DMS153 treated with DMSO at 0.1 percent for 48 hours (cell line): ENCODE measurements at regions not wholly inside any gene's neighbourhood (a gene's known extent, or its start where the extent isn't known, plus 50 kb on each side); places are given as distances from the start of the nearest gene placed in this dataset.
"Not testable (repeated sequence)": the region's sequence is repeated elsewhere in the genome, so short reads cannot be mapped to it uniquely, and the experiment has no call there.

Experiments used
- DNase-seq: peaks from one replicate; lab custom pipeline; 2025; ENCODE audit not compliant: unreplicated experiment; lab: John Stamatoyannopoulos, UW

- DNase-seq: no peak
Observed at GRCh38 chr12:71385155-71385554, 54.4 kb upstream of the LGR5 start.

DNA sequence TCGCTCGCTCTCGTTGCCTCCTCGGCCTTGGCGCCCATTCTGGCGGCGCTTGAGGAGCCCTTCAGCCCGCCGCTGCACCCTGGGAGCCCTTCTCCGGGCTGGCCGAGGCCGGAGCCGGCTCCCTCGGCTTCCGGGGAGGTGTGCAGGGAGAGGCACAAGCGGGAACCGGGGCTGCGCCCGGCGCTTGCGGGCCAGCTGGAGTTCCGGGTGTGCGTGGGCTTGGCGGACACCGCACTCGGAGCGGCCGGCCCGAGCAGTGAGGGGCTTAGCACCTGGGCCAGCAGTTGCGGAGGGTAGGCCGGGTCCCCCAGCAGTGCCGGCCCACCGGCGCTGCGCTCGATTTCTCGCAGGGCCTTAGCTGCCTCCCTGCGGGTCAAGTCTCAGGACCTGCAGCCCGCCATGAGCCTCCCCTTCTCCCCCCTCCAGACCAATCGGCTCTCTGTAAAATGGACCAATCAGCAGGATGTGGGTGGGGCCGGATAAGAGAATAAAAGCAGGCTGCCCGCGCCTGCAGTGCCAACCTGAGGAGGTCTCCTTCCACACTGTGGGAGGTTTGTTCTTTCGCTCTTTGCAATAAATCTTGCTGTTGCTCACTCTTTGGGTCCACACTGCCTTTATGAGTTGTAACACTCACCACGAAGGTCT lies 62.8 kb upstream of the LGR5 start:
- DNase-seq: not testable (repeated sequence)

DNA sequence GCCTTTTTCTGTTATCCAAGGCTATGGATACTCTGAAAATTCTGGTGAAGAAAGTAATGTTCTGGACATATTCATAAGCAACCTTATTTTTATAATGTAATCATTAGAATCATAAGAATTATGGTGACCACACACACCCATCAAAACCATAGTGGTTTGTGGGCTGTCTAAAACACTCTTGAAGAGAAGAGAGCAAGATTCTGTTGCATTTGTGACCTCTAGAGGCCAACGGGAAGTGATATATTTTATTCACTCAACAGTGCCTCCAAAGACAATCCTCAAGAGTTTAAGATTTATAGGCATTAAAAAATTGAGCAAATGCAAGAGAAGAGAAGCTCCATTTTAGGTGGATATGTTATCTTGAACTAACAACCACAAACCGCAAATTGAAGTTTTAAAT lies 68.5 kb upstream of the LGR5 start:
- no peak for DNase-seq

DNA sequence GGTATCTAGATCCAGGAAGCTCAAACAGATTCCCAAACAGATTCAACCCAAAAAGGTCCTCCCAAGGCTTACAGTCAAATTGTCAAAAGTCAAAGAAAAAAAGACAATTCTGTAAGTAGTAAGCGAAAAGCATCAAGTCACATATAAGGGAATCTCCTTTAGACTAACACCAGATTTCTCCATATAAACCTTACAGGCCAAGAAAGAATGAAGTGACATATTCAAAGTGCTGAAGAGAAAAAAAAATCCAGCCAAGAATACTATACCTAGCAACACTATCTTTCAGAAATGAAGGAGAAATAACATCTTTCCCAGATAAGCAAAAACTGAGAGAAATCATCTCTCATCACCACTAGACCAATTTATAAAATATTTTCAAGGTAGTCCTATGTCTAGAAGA lies 79.6 kb upstream of the LGR5 start:
- no peak for DNase-seq

DNA sequence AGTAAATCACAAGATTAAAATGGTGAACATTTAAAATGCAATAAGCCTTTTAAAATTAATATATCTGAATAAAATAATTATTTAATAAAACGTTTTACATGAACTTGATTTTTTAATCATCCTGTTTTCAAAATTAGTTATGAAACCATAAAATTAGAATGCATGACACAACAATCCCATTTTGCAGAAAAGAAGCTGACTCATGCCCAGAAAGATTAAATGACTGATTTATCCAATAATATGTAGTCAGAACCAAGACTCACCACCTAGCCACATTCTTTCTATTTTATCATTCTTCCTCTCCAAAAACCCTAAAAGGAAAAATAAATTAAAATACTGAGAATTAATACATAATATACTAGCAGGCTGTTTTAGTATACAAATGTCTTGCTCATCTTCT lies 83.0 kb upstream of the LGR5 start:
- DNase-seq: no peak

DNA sequence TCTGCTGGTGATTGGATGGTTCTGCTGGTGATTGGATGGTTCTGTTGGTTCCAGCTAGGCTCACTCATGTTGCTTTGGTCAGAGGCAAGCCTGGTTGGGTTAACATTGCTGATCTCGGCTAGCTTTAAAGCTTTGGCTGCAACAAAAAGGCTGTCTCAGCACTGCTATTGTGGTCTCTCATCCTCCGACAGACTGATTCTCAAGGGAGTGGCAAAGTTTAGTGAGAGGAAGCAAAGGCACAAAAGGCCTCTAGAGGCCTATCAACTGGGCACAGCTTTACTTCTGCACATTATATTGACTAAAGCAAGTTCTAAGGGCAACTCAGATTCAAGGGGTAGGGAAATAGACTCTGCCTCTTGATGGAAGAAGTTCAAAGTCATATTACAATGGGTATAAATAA lies 84.7 kb upstream of the LGR5 start:
- no peak for DNase-seq

GRCh38 chr12:71353607-71354006 lies 86.0 kb upstream of the LGR5 start:
- no peak for DNase-seq

DNA sequence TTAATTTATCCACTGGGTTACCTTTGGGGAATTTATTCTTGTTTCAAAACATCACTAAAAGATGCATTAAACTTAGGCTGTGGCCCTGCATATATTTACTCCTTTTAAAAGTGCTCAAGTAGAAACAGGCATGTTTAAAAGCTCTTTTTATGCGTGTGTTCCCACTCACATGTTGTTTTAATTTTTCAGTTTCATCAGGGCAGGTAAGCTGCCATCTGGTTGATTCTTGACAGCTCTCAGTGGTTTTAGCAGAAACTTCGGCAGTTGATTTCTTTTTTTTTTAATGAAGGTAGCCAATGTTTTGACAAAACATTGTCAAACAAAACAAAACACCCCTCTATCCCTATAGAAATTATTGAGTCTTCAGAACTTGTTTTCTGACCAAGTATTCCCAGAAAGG lies 89.6 kb upstream of the LGR5 start:
- no peak for DNase-seq

DNA sequence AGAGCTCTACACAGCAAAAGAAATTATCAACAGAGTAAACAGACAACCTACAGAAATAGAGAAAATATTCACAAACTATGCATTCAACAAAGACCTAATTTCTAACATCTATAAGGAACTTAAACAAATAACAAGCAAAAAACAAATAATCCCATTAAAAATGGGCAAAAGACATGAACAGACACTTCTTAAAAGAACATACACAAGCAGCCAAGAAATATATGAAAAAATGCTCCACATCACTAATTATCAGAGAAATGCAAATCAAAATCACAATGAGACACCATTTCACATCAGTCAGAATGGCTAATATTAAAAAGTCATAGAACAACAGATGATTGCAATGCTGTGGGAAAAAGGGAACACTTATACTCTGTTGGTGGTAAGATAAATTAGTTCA lies 100.7 kb upstream of the LGR5 start:
- DNase-seq: no peak

DNA sequence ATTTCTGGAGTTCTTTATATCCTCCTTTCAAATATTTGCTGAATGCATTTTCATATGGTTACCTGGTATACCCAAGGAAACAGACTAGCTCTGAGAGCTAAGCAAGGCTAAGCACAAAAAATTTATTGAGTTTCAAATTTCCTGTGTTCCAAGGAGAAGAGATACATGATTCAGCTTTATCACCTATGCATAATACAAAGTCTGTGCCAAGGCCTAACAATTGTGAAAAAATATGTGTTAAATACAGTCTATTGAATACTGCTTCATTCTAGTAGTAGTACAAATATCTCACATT lies 103.7 kb upstream of the LGR5 start:
- no peak for DNase-seq

DNA sequence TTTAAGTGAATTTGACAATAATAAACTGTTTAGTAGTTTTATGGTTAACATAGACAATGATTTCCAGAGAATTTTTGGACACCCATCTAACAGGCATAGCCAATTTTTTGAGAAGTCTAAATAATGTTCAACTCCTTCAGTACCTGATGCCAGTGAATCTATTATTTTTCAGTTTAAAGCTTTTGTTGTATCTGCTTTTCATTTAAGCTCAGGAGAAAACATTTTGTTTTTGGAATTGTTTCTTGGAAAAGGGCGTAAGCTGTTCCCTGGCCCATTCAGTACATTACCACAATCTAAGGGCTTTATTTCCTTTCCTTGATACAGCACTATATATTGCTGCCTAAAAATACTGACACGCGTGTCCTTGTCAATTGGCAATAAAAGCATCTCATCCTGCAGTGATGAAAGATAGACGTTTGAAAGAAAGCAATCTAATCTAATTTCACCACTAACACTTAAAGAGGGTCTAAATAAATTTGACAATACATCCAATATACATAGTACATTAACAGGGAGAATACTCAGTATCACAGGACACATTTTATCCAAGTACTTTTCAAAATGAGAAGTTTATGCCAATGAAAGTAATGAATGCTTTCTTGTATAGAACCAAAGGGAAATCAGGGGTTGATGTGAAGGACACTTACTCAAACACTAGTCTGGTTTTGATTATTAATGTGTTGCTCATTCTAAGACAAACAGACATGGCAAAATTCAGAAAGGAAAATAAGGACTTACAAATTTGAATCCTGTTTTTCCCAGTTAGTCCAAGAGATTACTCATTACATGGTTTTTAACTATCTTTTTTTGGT lies 104.2 kb upstream of the LGR5 start:
- DNase-seq: no peak

- DNase-seq: no peak
Observed at GRCh38 chr12:71333418-71333817, 106.2 kb upstream of the LGR5 start.

GRCh38 chr12:71329956-71330355 lies 109.6 kb upstream of the LGR5 start:
- no peak for DNase-seq

GRCh38 chr12:71321531-71321930 lies 118.1 kb upstream of the LGR5 start:
- DNase-seq: no peak

GRCh38 chr12:71321130-71321529 lies 118.5 kb upstream of the LGR5 start:
- DNase-seq: no peak

DNA sequence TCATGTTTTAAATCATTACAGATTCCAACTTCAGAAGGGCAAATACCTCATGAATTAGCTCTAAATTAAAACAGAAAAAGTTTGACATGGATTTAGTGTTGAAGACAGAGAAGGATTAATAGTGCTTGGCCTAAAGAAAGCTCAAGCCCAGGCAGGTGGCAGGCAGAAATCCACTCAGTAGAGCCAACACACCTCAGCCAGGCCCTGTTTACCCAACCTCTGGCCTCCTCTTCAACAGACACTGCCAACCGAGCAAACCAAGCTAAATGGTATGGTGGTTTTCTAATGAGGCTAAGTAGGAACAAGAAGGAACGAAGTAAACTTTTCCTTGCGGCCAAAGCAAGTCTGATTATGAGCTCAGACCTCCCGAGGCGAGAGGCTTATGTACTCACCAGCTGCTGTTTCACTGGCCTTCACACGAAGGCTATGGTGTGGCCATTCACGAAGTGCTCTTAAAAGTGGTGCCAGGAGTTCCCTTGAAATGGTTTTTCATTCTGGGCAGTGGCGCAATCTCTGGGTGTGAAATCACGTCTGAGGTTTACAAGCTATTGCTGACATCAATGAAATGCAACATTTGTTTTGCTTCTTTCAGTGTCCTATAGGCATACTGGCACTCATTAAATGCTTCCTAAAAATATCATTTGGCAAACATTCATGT lies 124.1 kb upstream of the LGR5 start:
- DNase-seq: no peak

DNA sequence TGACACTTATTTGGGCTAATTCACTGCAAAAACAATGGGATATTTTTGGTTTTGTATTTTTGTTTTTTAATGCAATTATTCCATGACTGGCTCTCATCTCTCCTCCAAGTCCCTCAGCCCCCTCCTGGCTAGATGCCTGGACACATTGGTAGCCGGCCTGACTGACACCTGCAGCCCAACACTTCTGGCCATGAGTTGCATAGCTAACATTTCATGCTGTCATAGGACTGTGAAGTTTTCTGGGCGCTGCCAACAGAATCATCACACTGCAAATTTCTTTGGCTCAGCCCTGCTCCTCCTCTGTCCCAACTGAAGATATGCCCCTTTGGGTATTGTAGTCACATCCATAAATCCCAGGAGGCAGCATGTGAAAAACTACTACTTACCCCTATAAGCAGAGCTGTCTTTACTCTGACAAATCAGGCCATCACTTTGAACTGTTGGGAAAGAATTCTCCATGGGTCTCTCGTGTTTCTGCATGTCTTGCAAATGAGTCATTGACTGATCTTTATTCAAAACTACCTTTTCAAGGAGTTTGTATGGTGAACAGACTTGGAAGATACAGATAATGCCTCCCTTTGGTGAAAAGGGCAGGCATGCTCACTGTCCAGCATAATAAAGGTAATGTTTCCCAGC lies 126.7 kb upstream of the LGR5 start:
- no peak for DNase-seq

GRCh38 chr12:71311611-71312010 lies 128.0 kb upstream of the LGR5 start:
- not testable (repeated sequence) for DNase-seq

DNA sequence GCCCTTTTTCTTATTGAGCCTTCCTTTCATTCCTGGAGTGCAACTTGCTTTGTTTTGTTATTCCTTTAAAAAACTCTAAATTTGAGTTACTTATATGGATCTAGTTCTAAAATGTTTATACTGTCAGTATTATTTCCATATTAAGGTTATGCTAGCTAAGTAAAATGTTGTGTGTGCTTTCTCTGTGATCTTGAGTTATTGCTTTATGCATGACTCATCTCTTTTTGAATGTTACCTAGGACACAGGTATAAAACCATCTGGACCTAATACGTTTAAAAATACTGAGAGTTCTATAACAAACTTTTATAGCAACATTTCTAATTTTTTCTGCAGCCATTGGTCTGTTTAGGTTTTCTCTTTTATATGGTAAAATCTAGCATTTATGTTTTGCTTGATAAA lies 132.8 kb upstream of the LGR5 start:
- no peak for DNase-seq

DNA sequence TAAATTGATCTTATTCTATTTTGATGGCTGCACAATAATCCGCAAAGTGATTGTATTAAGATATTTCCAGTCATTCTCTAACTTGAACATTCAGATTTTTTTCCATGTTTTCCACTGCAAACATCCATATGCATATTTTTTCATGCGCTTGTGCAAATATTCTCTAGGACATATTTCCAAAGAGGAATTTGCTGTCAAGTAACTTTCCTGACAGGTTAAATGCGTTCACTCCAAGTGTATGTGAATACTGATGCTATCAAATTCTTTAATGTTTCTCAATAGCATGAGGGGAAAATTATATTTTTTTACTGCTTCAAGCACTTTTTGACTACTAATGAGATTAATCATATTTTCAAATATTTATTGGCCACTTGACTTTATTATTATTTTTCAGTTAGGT lies 135.3 kb upstream of the LGR5 start:
- no peak for DNase-seq

- DNase-seq: no peak
Observed at GRCh38 chr12:71303199-71303598, 136.4 kb upstream of the LGR5 start.
